Fibroblast of villous mesenchyme (primary cell): ENCODE measurements at regions not wholly inside any gene's neighbourhood (a gene's known extent, or its start where the extent isn't known, plus 50 kb on each side); places are given as distances from the start of the nearest gene placed in this dataset.

Experiments
- DNase-seq: peaks from one replicate; pipeline ENCODE4 v3.0.0-alpha.2; 2010; ENCODE audit warnings: low read depth
- H3K4me3 ChIP-seq: 2 replicates; pipeline ENCODE4 v1.5.1; 2011; ENCODE audit warnings: low read depth, mild to moderate bottlenecking, low read length
- TF ChIP-seq, protein P1 (sequence below): IDR thresholded peaks from 2 replicates; pipeline ENCODE4 v1.5.1; 2012; ENCODE audit warnings: low read depth, mild to moderate bottlenecking, low read length; ENCODE audit not compliant: insufficient read depth

DNA sequence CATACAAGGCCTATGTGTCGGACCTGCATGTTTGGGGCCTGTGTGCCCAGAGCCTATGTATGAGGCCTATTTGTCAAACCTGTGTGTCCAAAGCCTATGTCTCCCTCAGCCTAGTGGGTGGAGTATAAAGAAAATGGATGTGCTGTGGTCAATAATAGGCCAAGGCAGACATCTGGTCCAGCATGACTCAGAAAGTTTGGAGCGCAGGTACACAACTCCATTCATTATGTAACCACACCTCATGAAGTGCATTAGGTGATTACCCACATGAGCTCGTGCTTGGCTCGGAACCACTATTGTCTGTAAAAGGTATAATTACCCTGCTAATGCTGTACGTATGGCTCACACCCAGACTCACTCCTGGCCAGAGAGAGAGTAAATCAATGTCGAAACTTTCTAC lies 302.4 kb upstream of the POU3F2 start:
- TF ChIP-seq, protein P1, sequence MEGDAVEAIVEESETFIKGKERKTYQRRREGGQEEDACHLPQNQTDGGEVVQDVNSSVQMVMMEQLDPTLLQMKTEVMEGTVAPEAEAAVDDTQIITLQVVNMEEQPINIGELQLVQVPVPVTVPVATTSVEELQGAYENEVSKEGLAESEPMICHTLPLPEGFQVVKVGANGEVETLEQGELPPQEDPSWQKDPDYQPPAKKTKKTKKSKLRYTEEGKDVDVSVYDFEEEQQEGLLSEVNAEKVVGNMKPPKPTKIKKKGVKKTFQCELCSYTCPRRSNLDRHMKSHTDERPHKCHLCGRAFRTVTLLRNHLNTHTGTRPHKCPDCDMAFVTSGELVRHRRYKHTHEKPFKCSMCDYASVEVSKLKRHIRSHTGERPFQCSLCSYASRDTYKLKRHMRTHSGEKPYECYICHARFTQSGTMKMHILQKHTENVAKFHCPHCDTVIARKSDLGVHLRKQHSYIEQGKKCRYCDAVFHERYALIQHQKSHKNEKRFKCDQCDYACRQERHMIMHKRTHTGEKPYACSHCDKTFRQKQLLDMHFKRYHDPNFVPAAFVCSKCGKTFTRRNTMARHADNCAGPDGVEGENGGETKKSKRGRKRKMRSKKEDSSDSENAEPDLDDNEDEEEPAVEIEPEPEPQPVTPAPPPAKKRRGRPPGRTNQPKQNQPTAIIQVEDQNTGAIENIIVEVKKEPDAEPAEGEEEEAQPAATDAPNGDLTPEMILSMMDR = no peak
- H3K4me3 ChIP-seq = no peak overlapping the region
- DNase-seq = no peak

DNA sequence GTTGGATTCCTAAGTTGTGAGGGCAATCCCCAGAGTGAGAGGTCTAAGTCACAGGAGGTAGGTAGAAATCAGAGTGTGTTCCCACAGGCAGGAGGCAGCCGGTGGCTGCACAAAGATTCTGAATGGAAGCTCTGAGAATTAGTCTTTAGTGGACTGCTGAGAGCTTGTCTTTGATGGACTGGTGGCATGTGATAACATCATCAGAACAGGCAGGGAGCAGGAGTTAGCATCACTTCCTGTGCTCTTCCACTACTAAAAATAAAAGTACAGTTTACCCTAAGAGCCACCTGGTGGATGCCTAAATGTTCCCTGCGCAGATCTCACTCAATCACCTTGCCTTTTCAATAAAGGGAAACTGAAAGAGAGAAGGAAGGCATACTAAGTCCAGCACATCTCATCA lies 294.6 kb upstream of the POU3F2 start:
- TF ChIP-seq, protein P1 = no peak
- no peak overlapping the region for H3K4me3 ChIP-seq
- DNase-seq = no peak

DNA sequence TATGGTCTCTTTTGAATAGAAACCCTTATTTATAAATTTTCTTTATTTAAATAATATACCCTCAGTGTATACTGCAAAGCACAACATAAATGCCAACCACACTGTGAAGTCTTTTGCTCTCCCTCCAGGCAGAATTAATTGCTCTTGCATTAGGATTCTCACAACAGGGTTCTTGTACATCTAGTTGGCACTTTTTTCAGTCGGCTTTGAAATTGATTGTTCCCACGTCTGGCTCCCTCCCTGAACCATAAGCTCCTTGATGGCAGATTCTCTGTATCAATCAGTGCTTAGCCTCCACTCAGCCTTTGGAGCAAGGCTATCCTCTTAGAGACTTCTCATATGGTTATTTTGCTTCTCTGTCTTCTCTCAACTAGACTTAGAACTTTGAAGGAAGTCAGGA lies 288.0 kb upstream of the POU3F2 start:
- DNase-seq = no peak
- no peak overlapping the region for H3K4me3 ChIP-seq
- TF ChIP-seq, protein P1 = no peak

DNA sequence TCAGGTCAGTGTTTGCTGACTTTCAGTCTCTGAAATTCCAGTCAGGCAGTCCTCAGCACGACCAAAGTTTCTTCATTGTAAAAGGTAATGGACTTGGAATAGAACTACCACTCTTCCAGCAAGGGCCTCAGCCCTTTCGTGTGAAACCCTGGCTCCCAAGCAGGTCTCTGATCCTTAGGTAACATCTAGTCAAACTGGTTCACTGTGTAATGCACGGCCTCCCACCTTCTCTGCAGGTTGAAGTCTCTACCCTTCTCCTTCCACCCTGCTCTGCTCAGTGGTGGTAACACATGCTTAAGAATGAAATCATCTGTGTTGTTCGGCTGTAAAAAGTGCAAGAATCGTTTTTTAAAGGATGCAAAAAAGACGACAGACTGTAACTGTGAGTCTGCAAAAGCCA lies 287.2 kb upstream of the POU3F2 start:
- TF ChIP-seq, protein P1 = no peak
- H3K4me3 ChIP-seq = no peak overlapping the region
- DNase-seq = no peak

DNA sequence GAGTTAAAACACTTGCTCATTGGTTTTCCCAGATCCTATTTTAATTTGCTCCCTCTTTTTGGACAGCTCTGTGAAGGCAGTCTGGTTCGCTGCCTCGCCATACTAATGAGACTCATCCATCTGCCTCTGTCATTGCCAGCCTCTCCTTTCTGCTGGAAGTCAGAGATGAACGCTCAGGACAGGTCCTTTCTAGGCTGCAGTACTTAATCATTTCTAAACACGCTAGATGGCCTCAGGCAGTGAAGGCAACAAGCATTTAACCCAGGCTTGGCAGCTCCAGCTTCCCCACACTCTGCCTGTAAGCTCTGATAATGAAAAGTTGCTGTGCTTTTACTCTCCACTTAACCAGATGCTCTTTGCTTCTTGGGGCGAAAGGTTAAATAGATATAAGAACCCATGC lies 286.7 kb upstream of the POU3F2 start:
- TF ChIP-seq, protein P1 = no peak
- no peak for DNase-seq
- H3K4me3 ChIP-seq = no peak overlapping the region

DNA sequence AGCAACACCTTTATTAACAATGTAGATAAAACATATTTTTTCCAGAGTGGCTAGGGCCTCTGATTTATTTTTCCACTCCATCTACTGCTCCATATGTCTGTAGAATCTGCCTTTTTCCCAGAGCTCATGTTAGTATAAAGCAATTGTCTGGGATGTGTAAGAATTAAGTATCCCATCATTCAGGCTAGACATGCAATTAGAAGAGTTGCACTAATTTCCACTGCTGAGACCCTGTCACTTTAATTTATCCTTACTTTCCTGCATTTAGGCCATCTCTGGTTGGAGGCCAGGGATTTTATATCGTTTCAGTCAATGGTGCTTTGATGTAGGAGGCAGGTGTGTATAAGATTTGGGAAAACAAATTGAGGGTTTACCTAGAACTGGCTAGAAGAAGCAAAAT lies 286.1 kb upstream of the POU3F2 start:
- no peak for DNase-seq
- TF ChIP-seq, protein P1 = no peak
- H3K4me3 ChIP-seq = no peak overlapping the region

DNA sequence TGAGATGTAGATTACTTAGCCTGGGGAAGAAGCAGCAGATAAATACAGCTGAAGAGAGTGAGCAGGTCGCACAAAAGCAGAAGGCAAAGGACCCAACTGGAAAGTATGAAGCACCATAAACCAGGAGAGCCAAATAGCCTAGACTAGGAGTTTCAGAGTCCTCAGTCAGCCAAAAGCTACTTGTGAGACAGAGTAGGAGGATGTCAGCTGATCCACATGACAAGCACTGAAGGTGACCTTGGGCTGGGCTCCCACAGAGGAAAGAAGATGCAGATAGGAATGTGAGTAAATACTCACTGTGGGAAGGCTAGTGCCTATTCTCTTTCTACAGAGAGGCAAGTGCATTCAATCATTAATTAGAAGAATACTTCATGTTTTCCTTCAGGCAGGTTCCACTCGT lies 274.0 kb upstream of the POU3F2 start:
- DNase-seq = no peak

More for the DNA sequence above, 274.0 kb upstream of the POU3F2 start:
- TF ChIP-seq, protein P1 = no peak
- H3K4me3 ChIP-seq = no peak overlapping the region
